ENCODE measurements at regions not wholly inside any gene's neighbourhood (a gene's known extent, or its start where the extent isn't known, plus 50 kb on each side); places are given as distances from the start of the nearest gene placed in this dataset.

DNA sequence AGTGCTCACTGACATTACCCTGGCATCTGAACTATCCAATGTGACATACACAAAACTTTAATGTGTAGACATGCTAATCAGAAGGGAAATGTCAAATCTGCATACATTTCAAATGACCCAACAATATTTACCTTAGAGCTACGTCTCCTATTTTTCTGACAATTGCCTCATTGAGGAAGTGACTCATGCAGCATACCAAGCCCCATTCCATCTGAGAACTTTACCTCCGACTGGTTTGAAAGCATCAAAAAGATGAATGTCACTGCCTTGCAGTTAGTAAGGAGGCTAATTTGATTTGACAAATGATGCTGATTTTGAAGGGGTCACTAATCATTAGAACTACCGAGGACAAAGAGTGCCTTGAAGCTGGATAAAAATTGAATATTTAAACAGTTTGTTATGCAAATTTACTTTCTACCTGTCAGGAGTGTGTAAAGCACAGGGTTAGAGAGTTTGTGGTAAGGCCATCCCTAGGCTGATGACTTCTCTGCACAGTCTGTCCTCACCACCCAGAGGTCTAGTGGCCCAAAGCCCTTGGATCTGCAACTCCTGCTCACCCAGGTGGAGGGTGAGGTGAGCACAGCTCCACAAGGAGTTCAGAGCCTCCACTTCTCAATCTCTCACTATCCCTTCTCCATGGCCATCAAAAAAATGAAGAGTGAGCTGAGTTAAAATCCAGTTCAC lies 500.3 kb upstream of the C1orf87 start:
- TF ChIP-seq, protein P1, sequence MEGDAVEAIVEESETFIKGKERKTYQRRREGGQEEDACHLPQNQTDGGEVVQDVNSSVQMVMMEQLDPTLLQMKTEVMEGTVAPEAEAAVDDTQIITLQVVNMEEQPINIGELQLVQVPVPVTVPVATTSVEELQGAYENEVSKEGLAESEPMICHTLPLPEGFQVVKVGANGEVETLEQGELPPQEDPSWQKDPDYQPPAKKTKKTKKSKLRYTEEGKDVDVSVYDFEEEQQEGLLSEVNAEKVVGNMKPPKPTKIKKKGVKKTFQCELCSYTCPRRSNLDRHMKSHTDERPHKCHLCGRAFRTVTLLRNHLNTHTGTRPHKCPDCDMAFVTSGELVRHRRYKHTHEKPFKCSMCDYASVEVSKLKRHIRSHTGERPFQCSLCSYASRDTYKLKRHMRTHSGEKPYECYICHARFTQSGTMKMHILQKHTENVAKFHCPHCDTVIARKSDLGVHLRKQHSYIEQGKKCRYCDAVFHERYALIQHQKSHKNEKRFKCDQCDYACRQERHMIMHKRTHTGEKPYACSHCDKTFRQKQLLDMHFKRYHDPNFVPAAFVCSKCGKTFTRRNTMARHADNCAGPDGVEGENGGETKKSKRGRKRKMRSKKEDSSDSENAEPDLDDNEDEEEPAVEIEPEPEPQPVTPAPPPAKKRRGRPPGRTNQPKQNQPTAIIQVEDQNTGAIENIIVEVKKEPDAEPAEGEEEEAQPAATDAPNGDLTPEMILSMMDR (IDR thresholded peaks at IDR 0.05; ENCODE audit: low read depth, low read length, missing input control), result no peak
- no peak for TF ChIP-seq EGR1 (IDR thresholded peaks at IDR 0.05; ENCODE audit: low read depth in 2 of 2)
